ENCODE measurements at regions not wholly inside any gene's neighbourhood (a gene's known extent, or its start where the extent isn't known, plus 50 kb on each side); places are given as distances from the start of the nearest gene placed in this dataset.
A peak's percentile ranks its signal among the peaks of the same experiment; 100 is the strongest.

- no peak overlapping the region for H3K4me3 ChIP-seq (ENCODE audit: low read depth, low read length)
- TF ChIP-seq POLR2A (IDR thresholded peaks at IDR 0.05; ENCODE audit: extremely low read depth, insufficient read length) (no peak), MAX (IDR thresholded peaks at IDR 0.05; ENCODE audit: low read depth, low read length) (no peak), CTCF (IDR thresholded peaks at IDR 0.05; ENCODE audit: low read depth, low read length) (no peak), MYC (IDR thresholded peaks at IDR 0.05; ENCODE audit: low read depth, low read length) (no peak)
- DNase-seq (ENCODE audit: low read depth), result no peak
Measured at GRCh38 chr14:42070031-42070430, 463.4 kb downstream of the LRFN5 start.

DNA sequence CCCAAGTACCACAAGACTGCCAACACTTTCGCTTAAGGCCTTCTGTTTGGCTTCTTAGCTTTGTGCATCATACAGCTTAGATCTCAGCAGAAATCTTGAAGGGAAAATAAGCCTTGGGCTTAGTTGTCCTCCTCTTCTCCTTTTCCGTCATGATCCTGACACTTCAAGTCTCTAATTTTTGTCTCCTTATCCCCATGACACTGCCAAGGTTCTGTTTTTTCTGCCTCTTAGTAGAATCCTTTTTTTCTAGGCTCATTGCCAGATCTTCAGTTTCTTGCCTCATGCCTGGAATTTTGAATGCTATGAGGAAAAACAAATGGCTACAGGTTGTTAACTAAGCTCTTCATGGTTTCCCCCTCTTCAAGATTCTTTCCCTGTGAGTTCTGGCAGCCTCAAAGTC is 450.4 kb downstream of the LRFN5 start:
- TF ChIP-seq MAX (IDR thresholded peaks at IDR 0.05; ENCODE audit: low read depth, low read length) (no peak), MYC (IDR thresholded peaks at IDR 0.05; ENCODE audit: low read depth, low read length) (no peak)
- DNase-seq (ENCODE audit: low read depth), result no peak
- H3K4me3 ChIP-seq (ENCODE audit: low read depth, low read length), result no peak overlapping the region

GRCh38 chr14:42047421-42048055 is 440.9 kb downstream of the LRFN5 start:
- no peak overlapping the region for H3K4me3 ChIP-seq (ENCODE audit: low read depth, low read length)
- peak; percentile 73 for DNase-seq (ENCODE audit: low read depth)
- no peak for TF ChIP-seq CTCF (IDR thresholded peaks at IDR 0.05; ENCODE audit: low read depth, low read length)
- no peak for TF ChIP-seq MAX (IDR thresholded peaks at IDR 0.05; ENCODE audit: low read depth, low read length)
- TF ChIP-seq MYC (IDR thresholded peaks at IDR 0.05; ENCODE audit: low read depth, low read length), result no peak
- TF ChIP-seq POLR2A (IDR thresholded peaks at IDR 0.05; ENCODE audit: extremely low read depth, insufficient read length), result no peak

GRCh38 chr14:42045383-42045782 is 438.7 kb downstream of the LRFN5 start:
- no peak for DNase-seq (ENCODE audit: low read depth)
- H3K4me3 ChIP-seq (ENCODE audit: low read depth, low read length), result no peak overlapping the region
- TF ChIP-seq MYC (IDR thresholded peaks at IDR 0.05; ENCODE audit: low read depth, low read length), result no peak

GRCh38 chr14:42028607-42029006 is 421.9 kb downstream of the LRFN5 start:
- TF ChIP-seq MAX (IDR thresholded peaks at IDR 0.05; ENCODE audit: low read depth, low read length) (no peak), POLR2A (IDR thresholded peaks at IDR 0.05; ENCODE audit: extremely low read depth, insufficient read length) (no peak), MYC (IDR thresholded peaks at IDR 0.05; ENCODE audit: low read depth, low read length) (no peak), CTCF (IDR thresholded peaks at IDR 0.05; ENCODE audit: low read depth, low read length) (no peak)

GRCh38 chr14:42027271-42027670 is 420.6 kb downstream of the LRFN5 start:
- H3K4me3 ChIP-seq (ENCODE audit: low read depth, low read length), result no peak overlapping the region
- DNase-seq (ENCODE audit: low read depth), result no peak
- TF ChIP-seq MYC (IDR thresholded peaks at IDR 0.05; ENCODE audit: low read depth, low read length) (no peak), CTCF (IDR thresholded peaks at IDR 0.05; ENCODE audit: low read depth, low read length) (no peak), MAX (IDR thresholded peaks at IDR 0.05; ENCODE audit: low read depth, low read length) (no peak), POLR2A (IDR thresholded peaks at IDR 0.05; ENCODE audit: extremely low read depth, insufficient read length) (no peak)

More at GRCh38 chr14:42028607-42029006, 421.9 kb downstream of the LRFN5 start:
- no peak overlapping the region for H3K4me3 ChIP-seq (ENCODE audit: low read depth, low read length)
- DNase-seq (ENCODE audit: low read depth), result no peak

DNA sequence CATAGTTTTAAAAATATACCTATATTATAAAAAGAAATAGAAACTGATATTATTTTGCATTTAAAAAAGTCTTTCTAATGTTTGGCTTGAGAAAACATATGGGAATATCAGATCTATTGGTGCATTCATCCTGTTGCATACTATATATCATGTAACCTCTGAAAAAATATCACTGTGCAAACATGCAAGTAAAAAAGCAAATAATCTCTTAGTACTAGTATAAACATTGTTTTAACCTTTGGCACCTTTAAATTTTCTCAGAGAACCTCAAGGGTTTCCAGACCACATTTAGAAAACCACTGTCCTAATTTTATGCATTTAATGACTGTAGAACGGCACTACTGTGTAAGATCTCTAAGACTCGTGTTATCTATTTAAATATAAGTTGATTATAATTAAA is 416.8 kb downstream of the LRFN5 start:
- no peak for DNase-seq (ENCODE audit: low read depth)
- H3K4me3 ChIP-seq (ENCODE audit: low read depth, low read length), result no peak overlapping the region
- no peak for TF ChIP-seq MYC (IDR thresholded peaks at IDR 0.05; ENCODE audit: low read depth, low read length)
- TF ChIP-seq POLR2A (IDR thresholded peaks at IDR 0.05; ENCODE audit: extremely low read depth, insufficient read length), result no peak
- TF ChIP-seq MAX (IDR thresholded peaks at IDR 0.05; ENCODE audit: low read depth, low read length), result no peak
- no peak for TF ChIP-seq CTCF (IDR thresholded peaks at IDR 0.05; ENCODE audit: low read depth, low read length)

Measured in NB4 (cell line).